H1 (cell line): ENCODE measurements at regions not wholly inside any gene's neighbourhood (a gene's known extent, or its start where the extent isn't known, plus 50 kb on each side); places are given as distances from the start of the nearest gene placed in this dataset.

Experiments
- BACH1 ChIP-seq: IDR thresholded peaks from 2 replicates; pipeline ENCODE4 v1.6.1; 2012; ENCODE audit warnings: low read length, improper control_type of control experiment
- EP300 ChIP-seq, 2 experiments: IDR thresholded peaks; 1 replicate in 1 of 2; 2 replicates in 1 of 2; pipeline ENCODE4 v1.6.1; 2011 to 2012; ENCODE audit warnings: low read depth in 2 of 2, low read length in 2 of 2, mild to moderate bottlenecking in 2 of 2, borderline replicate concordance in 1 of 2, inconsistent platforms in 1 of 2, moderate library complexity in 1 of 2
- HDAC6 ChIP-seq: IDR thresholded peaks from one replicate; pipeline ENCODE4 v1.7.1; 2012; ENCODE audit warnings: low read depth, mild to moderate bottlenecking, inconsistent platforms, low read length, moderate library complexity
- PHF8 ChIP-seq: fragments of 200-600 bp; sonication (generic); conservative IDR thresholded peaks from 2 replicates; pipeline ENCODE4 v1.7.1; 2012; ENCODE audit warnings: low read depth, mild to moderate bottlenecking, inconsistent platforms, low read length, moderate library complexity
- ZNF274 ChIP-seq: IDR thresholded peaks from 2 replicates; pipeline ENCODE4 v1.7.0; 2012; ENCODE audit warnings: low read length, borderline replicate concordance; ENCODE audit errors: extremely low read depth
- TF ChIP-seq, protein P1 (sequence below): fragments of 300-600 bp; sonication (generic); IDR thresholded peaks from 2 replicates; pipeline ENCODE4 v1.7.1; 2012; ENCODE audit warnings: low read length, moderate library complexity, mild to moderate bottlenecking, inconsistent platforms; ENCODE audit not compliant: insufficient replicate concordance
- TF ChIP-seq, protein P2 (sequence below): IDR thresholded peaks from 2 replicates; pipeline ENCODE4 v1.6.1; 2011; ENCODE audit warnings: low read depth, mild to moderate bottlenecking, low read length; ENCODE audit not compliant: insufficient read depth
- TF ChIP-seq, protein P3 (sequence below): IDR thresholded peaks from 2 replicates; pipeline ENCODE4 v1.6.1; 2012; ENCODE audit warnings: inconsistent platforms

DNA sequence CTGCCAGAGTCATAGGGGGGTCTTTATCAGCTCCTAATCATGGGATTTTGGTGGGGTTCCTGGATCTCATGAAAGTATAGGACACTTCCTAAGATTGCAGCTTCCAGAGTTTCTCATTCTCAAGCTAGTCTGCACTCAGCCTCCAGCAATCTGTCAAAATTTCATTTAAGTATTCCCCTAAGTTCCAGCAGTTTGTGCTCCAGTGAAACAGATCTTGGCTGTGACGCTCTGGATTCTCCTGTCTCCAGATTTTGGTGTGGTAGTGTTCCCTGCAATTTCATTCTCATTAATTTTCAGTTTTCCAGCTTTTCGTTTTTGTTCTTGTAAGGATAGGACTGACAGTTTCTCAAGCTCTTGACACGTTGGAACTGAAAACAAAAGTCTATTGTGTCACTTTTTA, 908.9 kb upstream of the MIR17HG start (continued):
- TF ChIP-seq PHF8 = no peak
- TF ChIP-seq, protein P1, sequence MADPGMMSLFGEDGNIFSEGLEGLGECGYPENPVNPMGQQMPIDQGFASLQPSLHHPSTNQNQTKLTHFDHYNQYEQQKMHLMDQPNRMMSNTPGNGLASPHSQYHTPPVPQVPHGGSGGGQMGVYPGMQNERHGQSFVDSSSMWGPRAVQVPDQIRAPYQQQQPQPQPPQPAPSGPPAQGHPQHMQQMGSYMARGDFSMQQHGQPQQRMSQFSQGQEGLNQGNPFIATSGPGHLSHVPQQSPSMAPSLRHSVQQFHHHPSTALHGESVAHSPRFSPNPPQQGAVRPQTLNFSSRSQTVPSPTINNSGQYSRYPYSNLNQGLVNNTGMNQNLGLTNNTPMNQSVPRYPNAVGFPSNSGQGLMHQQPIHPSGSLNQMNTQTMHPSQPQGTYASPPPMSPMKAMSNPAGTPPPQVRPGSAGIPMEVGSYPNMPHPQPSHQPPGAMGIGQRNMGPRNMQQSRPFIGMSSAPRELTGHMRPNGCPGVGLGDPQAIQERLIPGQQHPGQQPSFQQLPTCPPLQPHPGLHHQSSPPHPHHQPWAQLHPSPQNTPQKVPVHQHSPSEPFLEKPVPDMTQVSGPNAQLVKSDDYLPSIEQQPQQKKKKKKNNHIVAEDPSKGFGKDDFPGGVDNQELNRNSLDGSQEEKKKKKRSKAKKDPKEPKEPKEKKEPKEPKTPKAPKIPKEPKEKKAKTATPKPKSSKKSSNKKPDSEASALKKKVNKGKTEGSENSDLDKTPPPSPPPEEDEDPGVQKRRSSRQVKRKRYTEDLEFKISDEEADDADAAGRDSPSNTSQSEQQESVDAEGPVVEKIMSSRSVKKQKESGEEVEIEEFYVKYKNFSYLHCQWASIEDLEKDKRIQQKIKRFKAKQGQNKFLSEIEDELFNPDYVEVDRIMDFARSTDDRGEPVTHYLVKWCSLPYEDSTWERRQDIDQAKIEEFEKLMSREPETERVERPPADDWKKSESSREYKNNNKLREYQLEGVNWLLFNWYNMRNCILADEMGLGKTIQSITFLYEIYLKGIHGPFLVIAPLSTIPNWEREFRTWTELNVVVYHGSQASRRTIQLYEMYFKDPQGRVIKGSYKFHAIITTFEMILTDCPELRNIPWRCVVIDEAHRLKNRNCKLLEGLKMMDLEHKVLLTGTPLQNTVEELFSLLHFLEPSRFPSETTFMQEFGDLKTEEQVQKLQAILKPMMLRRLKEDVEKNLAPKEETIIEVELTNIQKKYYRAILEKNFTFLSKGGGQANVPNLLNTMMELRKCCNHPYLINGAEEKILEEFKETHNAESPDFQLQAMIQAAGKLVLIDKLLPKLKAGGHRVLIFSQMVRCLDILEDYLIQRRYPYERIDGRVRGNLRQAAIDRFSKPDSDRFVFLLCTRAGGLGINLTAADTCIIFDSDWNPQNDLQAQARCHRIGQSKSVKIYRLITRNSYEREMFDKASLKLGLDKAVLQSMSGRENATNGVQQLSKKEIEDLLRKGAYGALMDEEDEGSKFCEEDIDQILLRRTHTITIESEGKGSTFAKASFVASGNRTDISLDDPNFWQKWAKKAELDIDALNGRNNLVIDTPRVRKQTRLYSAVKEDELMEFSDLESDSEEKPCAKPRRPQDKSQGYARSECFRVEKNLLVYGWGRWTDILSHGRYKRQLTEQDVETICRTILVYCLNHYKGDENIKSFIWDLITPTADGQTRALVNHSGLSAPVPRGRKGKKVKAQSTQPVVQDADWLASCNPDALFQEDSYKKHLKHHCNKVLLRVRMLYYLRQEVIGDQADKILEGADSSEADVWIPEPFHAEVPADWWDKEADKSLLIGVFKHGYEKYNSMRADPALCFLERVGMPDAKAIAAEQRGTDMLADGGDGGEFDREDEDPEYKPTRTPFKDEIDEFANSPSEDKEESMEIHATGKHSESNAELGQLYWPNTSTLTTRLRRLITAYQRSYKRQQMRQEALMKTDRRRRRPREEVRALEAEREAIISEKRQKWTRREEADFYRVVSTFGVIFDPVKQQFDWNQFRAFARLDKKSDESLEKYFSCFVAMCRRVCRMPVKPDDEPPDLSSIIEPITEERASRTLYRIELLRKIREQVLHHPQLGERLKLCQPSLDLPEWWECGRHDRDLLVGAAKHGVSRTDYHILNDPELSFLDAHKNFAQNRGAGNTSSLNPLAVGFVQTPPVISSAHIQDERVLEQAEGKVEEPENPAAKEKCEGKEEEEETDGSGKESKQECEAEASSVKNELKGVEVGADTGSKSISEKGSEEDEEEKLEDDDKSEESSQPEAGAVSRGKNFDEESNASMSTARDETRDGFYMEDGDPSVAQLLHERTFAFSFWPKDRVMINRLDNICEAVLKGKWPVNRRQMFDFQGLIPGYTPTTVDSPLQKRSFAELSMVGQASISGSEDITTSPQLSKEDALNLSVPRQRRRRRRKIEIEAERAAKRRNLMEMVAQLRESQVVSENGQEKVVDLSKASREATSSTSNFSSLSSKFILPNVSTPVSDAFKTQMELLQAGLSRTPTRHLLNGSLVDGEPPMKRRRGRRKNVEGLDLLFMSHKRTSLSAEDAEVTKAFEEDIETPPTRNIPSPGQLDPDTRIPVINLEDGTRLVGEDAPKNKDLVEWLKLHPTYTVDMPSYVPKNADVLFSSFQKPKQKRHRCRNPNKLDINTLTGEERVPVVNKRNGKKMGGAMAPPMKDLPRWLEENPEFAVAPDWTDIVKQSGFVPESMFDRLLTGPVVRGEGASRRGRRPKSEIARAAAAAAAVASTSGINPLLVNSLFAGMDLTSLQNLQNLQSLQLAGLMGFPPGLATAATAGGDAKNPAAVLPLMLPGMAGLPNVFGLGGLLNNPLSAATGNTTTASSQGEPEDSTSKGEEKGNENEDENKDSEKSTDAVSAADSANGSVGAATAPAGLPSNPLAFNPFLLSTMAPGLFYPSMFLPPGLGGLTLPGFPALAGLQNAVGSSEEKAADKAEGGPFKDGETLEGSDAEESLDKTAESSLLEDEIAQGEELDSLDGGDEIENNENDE = no peak
- no peak for TF ChIP-seq BACH1
- TF ChIP-seq HDAC6 = no peak
- TF ChIP-seq, protein P2, sequence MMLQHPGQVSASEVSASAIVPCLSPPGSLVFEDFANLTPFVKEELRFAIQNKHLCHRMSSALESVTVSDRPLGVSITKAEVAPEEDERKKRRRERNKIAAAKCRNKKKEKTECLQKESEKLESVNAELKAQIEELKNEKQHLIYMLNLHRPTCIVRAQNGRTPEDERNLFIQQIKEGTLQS = no peak
- no peak for TF ChIP-seq EP300 (IDR thresholded peaks at IDR 0.05; ENCODE audit: borderline replicate concordance in 1 of 2, low read depth in 2 of 2, low read length in 2 of 2)
- TF ChIP-seq, protein P3, sequence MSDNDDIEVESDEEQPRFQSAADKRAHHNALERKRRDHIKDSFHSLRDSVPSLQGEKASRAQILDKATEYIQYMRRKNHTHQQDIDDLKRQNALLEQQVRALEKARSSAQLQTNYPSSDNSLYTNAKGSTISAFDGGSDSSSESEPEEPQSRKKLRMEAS = no peak
- no peak for TF ChIP-seq ZNF274
